Nephron progenitor cell (in vitro differentiated cells): ENCODE measurements at regions not wholly inside any gene's neighbourhood (a gene's known extent, or its start where the extent isn't known, plus 50 kb on each side); places are given as distances from the start of the nearest gene placed in this dataset.

ENCODE experiments used
- DNase-seq: peaks from one replicate; pipeline ENCODE4 v3.0.0; 2021
- H3K27ac Mint-ChIP-seq: 2 replicates; pipeline ENCODE4 v1.8.0; 2021; ENCODE audit warnings: mild to moderate bottlenecking, moderate library complexity, mixed read lengths
- H3K27me3 Mint-ChIP-seq: 2 replicates; pipeline ENCODE4 v1.8.0; 2021; ENCODE audit warnings: mild to moderate bottlenecking, low read depth, mixed read lengths; ENCODE audit not compliant: poor library complexity
- H3K36me3 Mint-ChIP-seq: 2 replicates; pipeline ENCODE4 v1.8.0; 2021; ENCODE audit warnings: low read depth, mixed read lengths
- H3K4me1 Mint-ChIP-seq: 2 replicates; pipeline ENCODE4 v1.8.0; 2021; ENCODE audit warnings: mixed read lengths
- H3K4me3 Mint-ChIP-seq: 2 replicates; pipeline ENCODE4 v1.8.0; 2021; ENCODE audit warnings: mild to moderate bottlenecking, moderate library complexity, mixed read lengths
- H3K9me3 Mint-ChIP-seq: 2 replicates; pipeline ENCODE4 v1.8.0; 2021; ENCODE audit warnings: mild to moderate bottlenecking, moderate library complexity, mixed read lengths
- TF ChIP-seq, protein P1 (sequence below): fragments of 200-600 bp; sonication (generic); IDR thresholded peaks from 2 replicates; pipeline ENCODE4 v1.5.0; 2021; ENCODE audit warnings: antibody characterized with exemption

DNA sequence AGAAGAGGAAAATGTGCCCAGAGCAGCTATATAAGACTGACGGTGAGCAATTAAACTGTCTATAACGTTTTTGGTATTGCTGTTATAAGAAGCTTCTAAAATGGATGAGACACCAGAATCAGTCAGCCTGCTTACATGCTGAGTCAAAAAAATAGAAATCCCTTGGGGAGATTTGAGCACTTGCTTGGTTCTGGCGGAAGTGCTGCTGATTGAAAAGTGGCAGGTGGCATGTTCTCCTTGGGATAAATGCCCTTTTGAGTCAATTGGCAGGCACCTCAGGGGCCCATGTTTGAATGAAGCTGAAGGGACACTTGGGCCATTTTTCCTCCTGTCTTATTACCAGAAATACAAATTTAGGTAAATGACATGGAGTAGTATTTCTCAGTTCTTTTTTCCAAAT is 148.7 kb downstream of the PTCHD1 start:
- Mint-ChIP-seq H3K27ac (no peak overlapping the region), H3K9me3 (peaks cover 31% of the 10 kb centered on the region), H3K4me1 (no peaks in the 10 kb centered on the region), H3K36me3 (no peaks in the 10 kb centered on the region), H3K4me3 (no peak overlapping the region), H3K27me3 (no peaks in the 10 kb centered on the region)
- no peak for DNase-seq
- TF ChIP-seq, protein P1, sequence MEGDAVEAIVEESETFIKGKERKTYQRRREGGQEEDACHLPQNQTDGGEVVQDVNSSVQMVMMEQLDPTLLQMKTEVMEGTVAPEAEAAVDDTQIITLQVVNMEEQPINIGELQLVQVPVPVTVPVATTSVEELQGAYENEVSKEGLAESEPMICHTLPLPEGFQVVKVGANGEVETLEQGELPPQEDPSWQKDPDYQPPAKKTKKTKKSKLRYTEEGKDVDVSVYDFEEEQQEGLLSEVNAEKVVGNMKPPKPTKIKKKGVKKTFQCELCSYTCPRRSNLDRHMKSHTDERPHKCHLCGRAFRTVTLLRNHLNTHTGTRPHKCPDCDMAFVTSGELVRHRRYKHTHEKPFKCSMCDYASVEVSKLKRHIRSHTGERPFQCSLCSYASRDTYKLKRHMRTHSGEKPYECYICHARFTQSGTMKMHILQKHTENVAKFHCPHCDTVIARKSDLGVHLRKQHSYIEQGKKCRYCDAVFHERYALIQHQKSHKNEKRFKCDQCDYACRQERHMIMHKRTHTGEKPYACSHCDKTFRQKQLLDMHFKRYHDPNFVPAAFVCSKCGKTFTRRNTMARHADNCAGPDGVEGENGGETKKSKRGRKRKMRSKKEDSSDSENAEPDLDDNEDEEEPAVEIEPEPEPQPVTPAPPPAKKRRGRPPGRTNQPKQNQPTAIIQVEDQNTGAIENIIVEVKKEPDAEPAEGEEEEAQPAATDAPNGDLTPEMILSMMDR, result no peak

DNA sequence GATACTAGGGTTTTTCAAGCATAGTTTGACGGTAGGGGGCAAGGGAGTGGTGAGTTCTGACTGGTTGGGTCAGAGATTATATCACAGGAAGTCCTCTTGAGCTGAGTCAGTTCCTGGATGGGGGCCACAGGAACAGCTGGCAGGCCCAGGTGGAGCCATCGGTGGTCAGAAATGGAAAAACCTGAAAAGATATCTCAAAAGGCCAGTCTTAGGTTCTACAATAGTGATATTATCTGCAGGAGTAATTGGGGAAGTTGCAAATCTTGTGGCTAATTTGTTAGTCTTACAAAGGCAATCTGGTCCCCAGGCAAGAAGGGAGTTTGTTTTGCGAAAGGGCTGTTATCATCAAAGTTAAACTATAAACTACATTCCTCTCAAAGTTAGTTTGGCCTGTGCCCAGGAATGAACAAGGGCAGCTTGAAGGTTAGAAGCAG is 159.3 kb downstream of the PTCHD1 start:
- H3K27ac Mint-ChIP-seq, result no peak overlapping the region
- no peaks in the 10 kb centered on the region for H3K36me3 Mint-ChIP-seq
- H3K27me3 Mint-ChIP-seq, result no peaks in the 10 kb centered on the region
- H3K9me3 Mint-ChIP-seq, result peaks cover 11% of the 10 kb centered on the region
- TF ChIP-seq, protein P1, result no peak
- H3K4me1 Mint-ChIP-seq, result no peaks in the 10 kb centered on the region
- no peak for DNase-seq
- H3K4me3 Mint-ChIP-seq, result no peak overlapping the region

DNA sequence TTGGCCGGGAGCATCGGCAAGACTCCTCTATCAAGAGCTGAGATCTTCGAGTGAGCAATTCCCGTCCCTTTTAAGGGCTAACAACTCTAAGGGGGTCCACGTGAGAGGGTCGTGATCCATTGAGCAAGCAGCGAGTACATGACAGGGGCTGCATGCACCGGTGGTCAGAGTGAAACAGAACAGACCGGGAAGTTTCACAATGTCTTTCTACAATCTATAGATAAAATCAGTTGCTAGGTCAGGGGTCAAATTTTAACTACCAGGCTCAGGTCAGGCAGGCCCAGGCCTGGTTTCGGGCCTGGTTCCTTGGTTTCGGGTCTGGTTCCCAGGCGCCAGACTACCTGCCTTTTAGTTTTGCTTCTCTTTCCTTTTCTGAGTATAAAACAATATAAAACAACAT is 160.1 kb downstream of the PTCHD1 start:
- no peak for DNase-seq
- no peak overlapping the region for H3K27ac Mint-ChIP-seq

DNA sequence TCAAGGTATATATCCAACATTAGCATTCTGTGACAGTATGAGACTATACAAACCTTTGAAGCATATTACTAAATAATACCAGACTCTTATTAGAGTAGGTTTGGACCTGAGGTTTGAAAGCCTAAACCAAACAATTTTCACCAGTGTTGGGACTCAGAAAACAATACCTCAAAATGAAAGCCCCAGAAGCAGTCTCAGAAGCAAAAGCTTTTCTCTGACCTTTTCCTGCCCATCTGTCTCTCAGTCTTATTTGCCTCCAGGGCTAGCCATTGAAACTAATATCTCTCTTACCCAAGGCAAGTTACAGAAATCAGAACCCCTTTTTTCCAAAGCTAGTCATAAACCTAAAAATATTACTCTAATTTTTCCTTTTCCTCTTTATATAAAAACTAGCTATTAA is 163.3 kb downstream of the PTCHD1 start:
- TF ChIP-seq, protein P1, result no peak
- peaks cover 11% of the 10 kb centered on the region for H3K9me3 Mint-ChIP-seq
- H3K27ac Mint-ChIP-seq, result no peak overlapping the region
- H3K36me3 Mint-ChIP-seq, result no peaks in the 10 kb centered on the region
- H3K27me3 Mint-ChIP-seq, result no peaks in the 10 kb centered on the region
- H3K4me3 Mint-ChIP-seq, result no peak overlapping the region
- DNase-seq, result no peak
- no peaks in the 10 kb centered on the region for H3K4me1 Mint-ChIP-seq

More for the DNA sequence above, 160.1 kb downstream of the PTCHD1 start:
- H3K4me3 Mint-ChIP-seq, result no peak overlapping the region
- H3K4me1 Mint-ChIP-seq, result no peaks in the 10 kb centered on the region
- H3K27me3 Mint-ChIP-seq, result no peaks in the 10 kb centered on the region
- H3K36me3 Mint-ChIP-seq, result no peaks in the 10 kb centered on the region
- peaks cover 11% of the 10 kb centered on the region for H3K9me3 Mint-ChIP-seq
- TF ChIP-seq, protein P1, result no peak

DNA sequence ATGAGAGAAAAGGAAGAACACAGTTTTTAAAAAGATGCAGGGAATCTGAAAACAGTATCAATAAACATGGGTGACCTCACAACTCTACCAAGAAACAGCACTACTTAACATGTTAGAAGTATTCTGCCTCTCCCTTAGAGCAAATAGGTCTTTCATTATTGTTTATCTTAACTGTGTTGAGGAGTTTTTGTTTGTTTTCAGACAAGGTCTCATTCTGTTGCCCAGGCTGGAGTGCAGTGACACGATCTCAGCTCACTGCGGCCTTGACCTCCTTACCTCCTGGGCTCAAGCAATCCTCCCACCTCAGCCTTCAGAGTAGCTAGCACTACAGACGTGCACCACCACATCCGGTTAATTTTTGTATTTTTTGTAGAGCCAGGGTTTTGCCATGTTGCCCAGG is 165.3 kb upstream of the PRDX4 start:
- H3K36me3 Mint-ChIP-seq, result no peaks in the 10 kb centered on the region
- DNase-seq, result no peak
- TF ChIP-seq, protein P1, result no peak
- peaks cover 6% of the 10 kb centered on the region for H3K27me3 Mint-ChIP-seq
- H3K27ac Mint-ChIP-seq, result no peak overlapping the region
- H3K9me3 Mint-ChIP-seq, result no peaks in the 10 kb centered on the region
- no peak overlapping the region for H3K4me3 Mint-ChIP-seq
- no peaks in the 10 kb centered on the region for H3K4me1 Mint-ChIP-seq

DNA sequence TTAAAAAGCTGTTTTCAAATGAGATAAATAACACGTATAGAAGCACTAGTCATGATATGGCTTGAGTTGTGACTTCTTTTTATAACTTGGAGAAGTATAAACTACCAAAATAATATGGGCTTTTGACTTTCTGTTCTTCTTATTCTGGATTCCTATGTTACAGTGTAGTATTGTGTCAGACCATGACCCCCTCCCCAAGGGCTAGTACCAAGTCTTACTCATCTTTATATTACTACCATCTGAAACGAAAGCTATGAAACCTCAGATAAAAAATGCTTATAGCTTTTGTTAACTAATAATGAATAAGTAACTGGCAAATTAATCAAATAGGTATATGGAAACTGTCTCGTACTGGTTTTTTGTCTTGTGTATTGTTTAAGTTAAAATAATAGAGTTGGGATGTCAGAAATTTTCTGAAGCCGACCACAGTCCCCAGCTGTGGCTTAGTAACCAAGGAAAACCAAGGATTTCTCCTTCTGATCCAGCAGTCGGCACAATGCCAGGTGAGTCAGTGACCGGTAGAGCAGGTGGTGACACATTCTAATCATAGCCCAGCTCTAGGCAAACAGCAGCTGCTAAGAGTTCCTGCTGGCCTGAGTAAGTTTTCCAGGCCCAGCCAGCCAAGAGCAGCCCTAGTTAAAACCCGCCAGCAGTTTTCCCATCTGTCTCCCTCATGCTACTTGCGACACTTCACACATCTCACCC is 163.3 kb upstream of the PRDX4 start:
- Mint-ChIP-seq H3K4me1 (no peaks in the 10 kb centered on the region), H3K4me3 (no peak overlapping the region), H3K9me3 (peaks cover 5% of the 10 kb centered on the region), H3K27ac (no peak overlapping the region), H3K36me3 (no peaks in the 10 kb centered on the region), H3K27me3 (peaks cover 6% of the 10 kb centered on the region)
- DNase-seq, result no peak
- TF ChIP-seq, protein P1, result no peak
